ENCODE measurements at regions not wholly inside any gene's neighbourhood (a gene's known extent, or its start where the extent isn't known, plus 50 kb on each side); places are given as distances from the start of the nearest gene placed in this dataset.

DNA sequence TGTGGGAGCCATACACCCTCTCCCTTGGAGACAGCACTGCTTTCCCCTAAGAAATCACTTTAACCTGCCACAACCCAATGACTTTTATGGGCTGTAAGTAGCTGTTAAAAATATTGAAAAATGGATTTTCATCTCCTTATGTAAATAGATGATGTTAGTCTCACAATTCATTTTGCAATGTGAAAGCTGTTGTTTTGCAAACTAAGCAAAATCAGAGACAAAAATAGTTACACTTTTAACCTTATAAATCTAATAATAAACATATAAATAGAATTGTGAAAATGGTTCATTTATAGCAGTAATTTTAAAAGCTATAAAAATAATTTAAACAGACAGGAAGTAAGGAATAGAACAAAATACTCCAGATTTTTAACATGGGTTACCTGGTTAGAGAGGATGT, 268.8 kb upstream of the MAGI2 start:
- no peak for TF ChIP-seq POLR2A (IDR thresholded peaks at IDR 0.05; ENCODE audit: low read length)
- TF ChIP-seq GATA1 (IDR thresholded peaks at IDR 0.05; ENCODE audit: low read depth, low read length), result no peak
